Nephron (organoid): ENCODE measurements at regions not wholly inside any gene's neighbourhood (a gene's known extent, or its start where the extent isn't known, plus 50 kb on each side); places are given as distances from the start of the nearest gene placed in this dataset.

Source experiments
- H3K27ac Mint-ChIP-seq, 3 experiments: 2 replicates each; pipeline ENCODE4 v1.8.0; 2020; ENCODE audit warnings: mixed read lengths in 3 of 3, mild to moderate bottlenecking in 2 of 3, moderate library complexity in 1 of 3
- H3K27me3 Mint-ChIP-seq: 2 replicates; pipeline ENCODE4 v1.8.0; 2021; ENCODE audit warnings: low read depth, mild to moderate bottlenecking, moderate library complexity, mixed read lengths
- H3K36me3 Mint-ChIP-seq: 2 replicates; pipeline ENCODE4 v1.8.0; 2020; ENCODE audit warnings: low read depth, mixed read lengths
- H3K4me1 Mint-ChIP-seq: 2 replicates; pipeline ENCODE4 v1.8.0; 2020; ENCODE audit warnings: mixed read lengths
- H3K4me3 Mint-ChIP-seq, 3 experiments: 2 replicates each; pipeline ENCODE4 v1.8.0; 2020; ENCODE audit warnings: mild to moderate bottlenecking in 3 of 3, mixed read lengths in 3 of 3, moderate library complexity in 2 of 3
- H3K9me3 Mint-ChIP-seq: 2 replicates; pipeline ENCODE4 v1.8.0; 2020; ENCODE audit warnings: mixed read lengths
- CTCF ChIP-seq, 3 experiments: fragments of 200-600 bp; sonication (generic); IDR thresholded peaks; one replicate each; pipeline ENCODE4 v1.5.0; 2021; ENCODE audit warnings: antibody characterized with exemption in 3 of 3; ENCODE audit not compliant: unreplicated experiment in 3 of 3

GRCh38 chr17:63314761-63315160, 131.3 kb downstream of the CYB561 start:
- no peak overlapping the region for H3K4me3 Mint-ChIP-seq
- peaks cover 30% of the 10 kb centered on the region for H3K4me1 Mint-ChIP-seq
- peak overlapping the region in 1 of 3 experiments; percentile 6 for H3K27ac Mint-ChIP-seq
- peaks cover 54% of the 10 kb centered on the region for H3K36me3 Mint-ChIP-seq
- no peak for TF ChIP-seq CTCF (IDR thresholded peaks at IDR 0.05; ENCODE audit: unreplicated experiment in 3 of 3)
- no peaks in the 10 kb centered on the region for H3K27me3 Mint-ChIP-seq
- peaks cover 17% of the 10 kb centered on the region for H3K9me3 Mint-ChIP-seq

GRCh38 chr17:63316100-63316499, 130.0 kb downstream of the CYB561 start:
- H3K27ac Mint-ChIP-seq, result peak overlapping the region; percentile 20 to 88 (median 70)
- peaks cover 60% of the 10 kb centered on the region for H3K36me3 Mint-ChIP-seq
- no peaks in the 10 kb centered on the region for H3K27me3 Mint-ChIP-seq

GRCh38 chr17:63317166-63317840, 128.8 kb downstream of the CYB561 start:
- Mint-ChIP-seq H3K9me3 (peaks cover 6% of the 10 kb centered on the region), H3K36me3 (peaks cover 66% of the 10 kb centered on the region), H3K27ac (peak overlapping the region; percentile 48 to 88 (median 77)), H3K27me3 (no peaks in the 10 kb centered on the region), H3K4me3 (peak overlapping the region in 1 of 3 experiments; percentile 32), H3K4me1 (peaks cover 30% of the 10 kb centered on the region)
- no peak for TF ChIP-seq CTCF (IDR thresholded peaks at IDR 0.05; ENCODE audit: unreplicated experiment in 3 of 3)

More at GRCh38 chr17:63316100-63316499, 130.0 kb downstream of the CYB561 start:
- no peak overlapping the region for H3K4me3 Mint-ChIP-seq
- H3K9me3 Mint-ChIP-seq, result peaks cover 10% of the 10 kb centered on the region
- peaks cover 30% of the 10 kb centered on the region for H3K4me1 Mint-ChIP-seq
- no peak for TF ChIP-seq CTCF (IDR thresholded peaks at IDR 0.05; ENCODE audit: unreplicated experiment in 3 of 3)

- Mint-ChIP-seq H3K27ac (no peak overlapping the region), H3K27me3 (no peaks in the 10 kb centered on the region), H3K36me3 (peaks cover 49% of the 10 kb centered on the region), H3K4me3 (no peak overlapping the region), H3K9me3 (peaks cover 2% of the 10 kb centered on the region), H3K4me1 (peaks cover 4% of the 10 kb centered on the region)
- no peak for TF ChIP-seq CTCF (IDR thresholded peaks at IDR 0.05; ENCODE audit: unreplicated experiment in 3 of 3)
These were observed 120.3 kb downstream of the CYB561 start for GRCh38 chr17:63325808-63326207.

GRCh38 chr17:63329876-63330275, 116.2 kb downstream of the CYB561 start:
- Mint-ChIP-seq H3K36me3 (peaks cover 55% of the 10 kb centered on the region), H3K27me3 (no peaks in the 10 kb centered on the region), H3K27ac (peak overlapping the region in 1 of 3 experiments; percentile 34), H3K4me1 (peaks cover 4% of the 10 kb centered on the region), H3K9me3 (no peaks in the 10 kb centered on the region), H3K4me3 (no peak overlapping the region)
- TF ChIP-seq CTCF (IDR thresholded peaks at IDR 0.05; ENCODE audit: unreplicated experiment in 3 of 3), result no peak
